SJSA1 (cell line): ENCODE measurements at regions not wholly inside any gene's neighbourhood (a gene's known extent, or its start where the extent isn't known, plus 50 kb on each side); places are given as distances from the start of the nearest gene placed in this dataset.

Experiments
- DNase-seq, 2 experiments: peaks; one replicate each; pipeline ENCODE4 v3.0.0-alpha.2; 2015 to 2020; ENCODE audit warnings: low spot score in 2 of 2, low read depth in 1 of 2
- H3K27ac ChIP-seq: fragments of 250-450 bp; sonication (Bioruptor Pico); 2 replicates; pipeline ENCODE4 v1.5.1; 2020; ENCODE audit warnings: mild to moderate bottlenecking, moderate library complexity
- H3K27me3 ChIP-seq: fragments of 250-450 bp; sonication (Bioruptor Pico); replicated peaks from 2 replicates; pipeline ENCODE4 v1.5.1; 2020; ENCODE audit warnings: mild to moderate bottlenecking, moderate library complexity
- H3K36me3 ChIP-seq: fragments of 250-450 bp; sonication (Bioruptor Pico); 2 replicates; pipeline ENCODE4 v1.5.1; 2020; ENCODE audit warnings: mild to moderate bottlenecking
- H3K4me1 ChIP-seq: fragments of 250-450 bp; sonication (Bioruptor Pico); replicated peaks from 2 replicates; pipeline ENCODE4 v1.6.1; 2021; ENCODE audit warnings: mild to moderate bottlenecking
- H3K4me3 ChIP-seq: fragments of 250-450 bp; sonication (Bioruptor Pico); 2 replicates; pipeline ENCODE4 v1.5.1; 2020; ENCODE audit warnings: mild to moderate bottlenecking
- H3K9me3 ChIP-seq: fragments of 250-450 bp; sonication (Bioruptor Pico); replicated peaks from 2 replicates; pipeline ENCODE4 v1.5.1; 2020; ENCODE audit warnings: mild to moderate bottlenecking

DNA sequence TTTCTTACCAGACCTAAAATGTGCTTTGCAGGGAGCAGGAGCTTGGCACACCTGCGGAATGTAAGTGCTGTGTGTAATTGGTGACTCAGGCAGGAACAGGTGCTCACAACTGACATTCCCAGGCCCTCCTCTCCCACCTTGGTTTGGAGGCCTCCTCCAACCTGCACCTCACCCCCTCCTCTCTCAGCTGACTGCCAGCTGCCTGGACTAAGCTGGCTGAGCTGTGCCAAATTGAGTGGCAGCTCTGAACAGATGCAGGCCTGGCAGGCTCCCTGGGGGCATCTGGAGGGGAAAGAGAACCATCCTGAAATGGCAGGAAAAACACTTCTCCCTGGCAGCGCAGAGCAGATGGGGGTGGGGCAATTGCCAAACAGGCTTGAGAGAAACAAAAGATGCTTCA lies 91.7 kb upstream of the PGBD5 start:
- Histone ChIP-seq H3K4me1 (no peaks in the 10 kb centered on the region), H3K27me3 (no peaks in the 10 kb centered on the region), H3K36me3 (no peaks in the 10 kb centered on the region), H3K4me3 (no peak overlapping the region), H3K9me3 (no peaks in the 10 kb centered on the region), H3K27ac (no peak overlapping the region)
- no peak for DNase-seq

GRCh38 chr1:230517326-230517725 lies 91.2 kb upstream of the PGBD5 start:
- no peak overlapping the region for H3K27ac ChIP-seq
- no peaks in the 10 kb centered on the region for H3K36me3 ChIP-seq
- H3K9me3 ChIP-seq = no peaks in the 10 kb centered on the region
- no peaks in the 10 kb centered on the region for H3K4me1 ChIP-seq
- no peaks in the 10 kb centered on the region for H3K27me3 ChIP-seq
- no peak for DNase-seq
- H3K4me3 ChIP-seq = no peak overlapping the region

- no peaks in the 10 kb centered on the region for H3K27me3 ChIP-seq
- DNase-seq = no peak
- H3K4me3 ChIP-seq = no peak overlapping the region
- no peaks in the 10 kb centered on the region for H3K36me3 ChIP-seq
- no peak overlapping the region for H3K27ac ChIP-seq
- no peaks in the 10 kb centered on the region for H3K4me1 ChIP-seq
- no peaks in the 10 kb centered on the region for H3K9me3 ChIP-seq
These were observed 90.8 kb upstream of the PGBD5 start for GRCh38 chr1:230516889-230517288.

- H3K4me1 ChIP-seq = no peaks in the 10 kb centered on the region
- no peaks in the 10 kb centered on the region for H3K9me3 ChIP-seq
- no peak overlapping the region for H3K4me3 ChIP-seq
- no peaks in the 10 kb centered on the region for H3K27me3 ChIP-seq
- no peak for DNase-seq
- H3K27ac ChIP-seq = no peak overlapping the region
- H3K36me3 ChIP-seq = no peaks in the 10 kb centered on the region
These were observed 89.5 kb upstream of the PGBD5 start for GRCh38 chr1:230515451-230516145.

DNA sequence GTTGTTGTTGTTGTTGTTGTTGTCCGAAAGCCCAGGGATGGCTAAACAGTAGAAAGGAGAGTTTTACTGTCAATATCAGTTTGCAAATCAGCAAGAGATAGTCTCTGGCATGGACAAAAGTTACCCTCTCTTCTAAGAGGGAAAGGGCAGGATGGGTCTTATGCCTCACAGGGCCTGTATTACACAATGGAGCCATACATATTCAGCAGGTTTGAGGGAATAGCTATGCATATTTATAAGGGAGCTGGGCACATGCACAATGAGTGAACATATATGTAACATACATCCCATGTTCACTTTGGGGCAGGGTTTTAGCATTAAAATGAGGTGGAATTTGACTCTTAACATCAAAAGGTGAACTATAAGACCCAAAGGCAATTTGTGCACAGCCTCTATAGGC lies 84.4 kb upstream of the PGBD5 start:
- no peaks in the 10 kb centered on the region for H3K27me3 ChIP-seq
- H3K9me3 ChIP-seq = no peaks in the 10 kb centered on the region
- H3K4me1 ChIP-seq = peaks cover 15% of the 10 kb centered on the region
- no peaks in the 10 kb centered on the region for H3K36me3 ChIP-seq
- H3K4me3 ChIP-seq = no peak overlapping the region
- H3K27ac ChIP-seq = no peak overlapping the region
- DNase-seq = no peak

- Histone ChIP-seq H3K36me3 (no peaks in the 10 kb centered on the region), H3K4me3 (no peak overlapping the region), H3K27me3 (no peaks in the 10 kb centered on the region), H3K4me1 (peaks cover 15% of the 10 kb centered on the region), H3K27ac (peak overlapping the region; percentile 23; the same call in 1 of the 2 replicates), H3K9me3 (no peaks in the 10 kb centered on the region)
- DNase-seq = peak; percentile 72 to 76
These were observed 83.3 kb upstream of the PGBD5 start for GRCh38 chr1:230509281-230509977.

DNA sequence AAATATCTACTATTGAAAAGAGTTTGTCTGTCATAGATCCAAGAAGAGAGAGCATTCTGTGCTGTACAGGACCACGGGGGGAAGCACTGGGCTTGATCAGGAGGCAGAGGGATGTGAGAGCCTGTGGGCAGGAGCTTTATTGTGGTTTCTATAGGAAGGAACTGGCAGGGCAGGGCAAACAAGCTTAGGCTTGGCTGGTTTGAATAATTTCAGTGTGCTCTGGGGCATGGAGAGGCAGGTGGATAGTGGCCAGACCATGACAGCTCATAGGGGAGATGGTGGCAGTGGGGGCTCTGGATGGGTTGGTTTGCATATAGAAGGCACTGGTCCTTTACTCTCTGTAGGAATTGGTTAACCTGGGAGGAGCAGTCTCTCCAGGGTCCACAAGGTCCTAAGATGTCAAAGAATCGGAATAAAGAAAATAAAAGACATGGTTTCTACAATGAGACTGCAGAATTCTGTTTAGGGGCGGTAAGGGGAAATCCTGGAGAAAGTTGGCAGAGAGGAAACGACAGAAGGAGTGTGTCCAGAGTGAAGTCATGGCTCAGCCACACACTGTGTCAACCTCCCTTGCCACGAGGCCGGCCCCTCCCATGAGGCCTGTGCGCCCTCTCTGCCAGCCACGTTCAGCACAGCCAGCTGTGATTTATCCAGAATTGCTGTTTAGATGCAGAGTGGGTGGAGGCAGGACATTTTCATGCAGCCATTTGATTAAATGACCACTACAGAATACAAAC lies 81.7 kb upstream of the PGBD5 start:
- Histone ChIP-seq H3K4me1 (peaks cover 15% of the 10 kb centered on the region), H3K4me3 (no peak overlapping the region), H3K36me3 (no peaks in the 10 kb centered on the region), H3K27me3 (no peaks in the 10 kb centered on the region), H3K9me3 (no peaks in the 10 kb centered on the region), H3K27ac (no peak overlapping the region)
- DNase-seq = peak in 1 of 2 experiments; percentile 3

DNA sequence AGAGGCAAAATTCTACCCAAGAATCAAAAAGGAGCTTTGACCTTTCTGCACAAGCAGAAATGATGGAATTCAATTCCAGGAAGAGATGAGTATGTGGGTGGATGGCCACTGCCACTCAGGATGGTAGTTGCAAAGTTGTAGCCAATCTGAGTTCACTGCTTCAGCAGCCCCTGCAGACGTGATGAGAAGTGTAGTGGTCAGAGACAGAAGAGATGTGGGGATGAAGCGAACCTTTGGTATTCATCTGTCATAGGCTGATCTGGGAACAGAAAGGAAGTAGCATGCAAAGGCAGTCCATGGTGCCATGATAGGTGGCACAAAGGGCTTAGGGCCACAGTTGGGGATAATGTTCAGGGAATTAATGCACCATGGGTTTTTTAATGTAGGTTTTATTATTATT lies 81.1 kb upstream of the PGBD5 start:
- no peak for DNase-seq
- H3K9me3 ChIP-seq = no peaks in the 10 kb centered on the region
- no peaks in the 10 kb centered on the region for H3K36me3 ChIP-seq
- no peaks in the 10 kb centered on the region for H3K27me3 ChIP-seq
- H3K4me1 ChIP-seq = peaks cover 15% of the 10 kb centered on the region
- no peak overlapping the region for H3K27ac ChIP-seq
- H3K4me3 ChIP-seq = no peak overlapping the region

DNA sequence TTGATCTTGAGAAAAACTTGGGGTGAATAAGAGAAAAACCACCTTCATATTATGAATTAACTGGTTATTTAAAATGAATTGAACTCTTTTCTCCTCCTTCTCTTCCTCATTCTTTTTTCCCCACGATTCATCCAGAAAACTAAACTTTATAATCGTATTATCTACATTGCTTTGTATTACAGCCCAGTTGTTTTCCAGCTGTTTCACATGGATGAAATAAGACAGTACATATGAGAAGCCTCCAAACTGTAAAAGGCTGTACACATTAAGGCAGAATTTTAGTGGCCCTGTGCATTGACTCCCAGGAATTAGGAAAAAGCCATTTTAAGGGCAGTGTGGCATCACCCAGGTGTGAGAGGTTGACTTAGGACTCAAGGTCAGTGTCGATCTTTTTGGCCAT lies 80.3 kb upstream of the PGBD5 start:
- H3K27me3 ChIP-seq = no peaks in the 10 kb centered on the region; the same call in 1 of the 2 replicates
- no peaks in the 10 kb centered on the region for H3K9me3 ChIP-seq
- H3K27ac ChIP-seq = no peak overlapping the region
- DNase-seq = no peak
- H3K36me3 ChIP-seq = no peaks in the 10 kb centered on the region
- H3K4me3 ChIP-seq = no peak overlapping the region
- peaks cover 15% of the 10 kb centered on the region for H3K4me1 ChIP-seq

- Histone ChIP-seq H3K27me3 (no peaks in the 10 kb centered on the region; the same call in 1 of the 2 replicates), H3K9me3 (no peaks in the 10 kb centered on the region), H3K36me3 (no peaks in the 10 kb centered on the region), H3K27ac (no peak overlapping the region), H3K4me1 (peaks cover 8% of the 10 kb centered on the region), H3K4me3 (no peak overlapping the region)
- no peak for DNase-seq
These were observed 78.2 kb upstream of the PGBD5 start for GRCh38 chr1:230504310-230504709.

- Histone ChIP-seq H3K4me3 (no peak overlapping the region), H3K9me3 (no peaks in the 10 kb centered on the region), H3K27ac (no peak overlapping the region), H3K4me1 (0 out of 2 replicates have a peak, but pooled peaks cover 4% of the 10 kb centered on the region), H3K27me3 (no peaks in the 10 kb centered on the region; the same call in 1 of the 2 replicates), H3K36me3 (no peaks in the 10 kb centered on the region)
- no peak for DNase-seq
These were observed 77.6 kb upstream of the PGBD5 start for GRCh38 chr1:230503726-230504125.

- Histone ChIP-seq H3K4me3 (no peak overlapping the region), H3K27ac (no peak overlapping the region), H3K4me1 (no peaks in the 10 kb centered on the region), H3K27me3 (no peaks in the 10 kb centered on the region; the same call in 1 of the 2 replicates), H3K9me3 (no peaks in the 10 kb centered on the region), H3K36me3 (no peaks in the 10 kb centered on the region)
- DNase-seq = no peak
These were observed 76.9 kb upstream of the PGBD5 start for GRCh38 chr1:230502996-230503395.

DNA sequence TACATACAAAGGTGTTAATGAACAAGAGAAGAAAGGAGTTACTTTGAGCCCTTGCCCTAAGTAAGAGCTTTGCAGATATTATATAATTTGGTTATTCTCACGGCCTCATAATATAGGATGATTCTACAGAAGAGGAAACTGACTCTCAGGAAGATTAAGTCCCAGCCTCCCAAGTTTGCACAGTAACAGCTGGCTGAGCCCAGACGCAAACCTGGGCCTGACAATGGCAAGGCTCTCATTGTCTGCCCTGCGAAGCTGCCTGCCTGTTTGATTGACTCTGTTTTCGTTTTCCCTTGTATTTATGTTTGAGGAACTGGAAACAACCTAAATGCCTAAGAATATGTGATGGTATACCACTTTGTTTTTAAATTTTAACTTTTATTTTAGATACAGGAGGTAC lies 76.2 kb upstream of the PGBD5 start:
- no peak overlapping the region for H3K4me3 ChIP-seq
- no peaks in the 10 kb centered on the region for H3K36me3 ChIP-seq
- no peaks in the 10 kb centered on the region for H3K4me1 ChIP-seq
- H3K9me3 ChIP-seq = no peaks in the 10 kb centered on the region
- H3K27ac ChIP-seq = no peak overlapping the region
- H3K27me3 ChIP-seq = no peaks in the 10 kb centered on the region; the same call in 1 of the 2 replicates
- DNase-seq = no peak

DNA sequence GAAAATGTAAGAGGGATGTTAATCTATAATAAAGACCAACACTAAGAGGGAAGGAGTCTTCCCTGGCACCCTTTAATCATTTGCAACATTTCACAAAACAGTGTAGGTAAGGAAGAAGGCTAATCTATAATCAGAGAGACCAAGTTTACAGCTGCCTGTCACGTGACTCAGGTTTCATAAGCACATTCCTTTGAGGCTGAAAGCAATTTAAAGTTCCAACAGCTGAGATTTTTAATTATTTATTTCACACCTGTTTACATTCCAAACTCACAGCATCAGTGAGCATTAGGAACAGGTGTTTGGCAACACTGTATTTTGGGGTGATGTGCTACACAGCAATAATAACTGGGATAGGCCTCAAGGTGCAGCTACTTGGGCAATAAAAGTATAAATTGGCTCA lies 75.7 kb upstream of the PGBD5 start:
- Histone ChIP-seq H3K36me3 (no peaks in the 10 kb centered on the region), H3K27ac (no peak overlapping the region), H3K4me3 (no peak overlapping the region), H3K9me3 (no peaks in the 10 kb centered on the region), H3K27me3 (no peaks in the 10 kb centered on the region; the same call in 1 of the 2 replicates), H3K4me1 (no peaks in the 10 kb centered on the region)
- DNase-seq = no peak
